Retinal pigment epithelial cell (primary cell): ENCODE measurements at regions not wholly inside any gene's neighbourhood (a gene's known extent, or its start where the extent isn't known, plus 50 kb on each side); places are given as distances from the start of the nearest gene placed in this dataset.

Experiments used
- DNase-seq: peaks from one replicate; pipeline ENCODE4 v3.0.0-alpha.2; 2010; ENCODE audit warnings: low read depth
- H3K4me3 ChIP-seq: 2 replicates; pipeline ENCODE4 v1.5.1; 2011; ENCODE audit warnings: mild to moderate bottlenecking, low read length, control low read depth, moderate library complexity
- CTCF ChIP-seq: conservative IDR thresholded peaks from 2 replicates; pipeline ENCODE4 v1.5.1; 2011; ENCODE audit warnings: low read depth, low read length, control low read depth, inconsistent platforms

- H3K4me3 ChIP-seq: no peak overlapping the region
- no peak for TF ChIP-seq CTCF
- DNase-seq: no peak
Observed at GRCh38 chr5:107766439-107766838, 95.7 kb upstream of the EFNA5 start.

GRCh38 chr5:107765805-107766063 is 95.0 kb upstream of the EFNA5 start:
- no peak overlapping the region for H3K4me3 ChIP-seq
- no peak for DNase-seq
- no peak for TF ChIP-seq CTCF

GRCh38 chr5:107764976-107765804 is 94.5 kb upstream of the EFNA5 start:
- DNase-seq: no peak
- no peak for TF ChIP-seq CTCF
- H3K4me3 ChIP-seq: no peak overlapping the region

- H3K4me3 ChIP-seq: no peak overlapping the region
- no peak for TF ChIP-seq CTCF
Observed at GRCh38 chr5:107764282-107764681, 93.5 kb upstream of the EFNA5 start.

DNA sequence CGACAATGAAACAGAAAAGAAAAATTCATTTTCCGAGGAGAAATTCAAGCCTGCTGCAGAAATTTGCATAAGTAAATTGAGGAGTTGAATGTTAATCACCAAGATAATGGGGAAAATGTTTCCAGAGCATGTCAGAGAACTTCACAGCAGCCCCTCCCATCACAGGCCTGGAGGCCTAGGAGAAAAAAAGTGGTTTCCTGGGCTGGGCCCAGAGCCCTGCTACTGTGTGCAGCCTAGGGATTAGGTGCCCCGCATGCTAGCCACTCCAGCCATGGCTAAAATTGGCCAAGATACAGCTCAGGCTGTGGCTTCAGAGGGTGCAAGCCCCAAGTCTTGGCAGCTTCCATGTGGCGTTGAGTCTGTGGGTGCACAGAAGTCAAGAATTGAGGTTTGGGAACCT is 82.7 kb upstream of the EFNA5 start:
- TF ChIP-seq CTCF: no peak
- no peak overlapping the region for H3K4me3 ChIP-seq
- DNase-seq: no peak

More at GRCh38 chr5:107764282-107764681, 93.5 kb upstream of the EFNA5 start:
- DNase-seq: no peak

GRCh38 chr5:107744418-107745330 is 73.9 kb upstream of the EFNA5 start:
- no peak overlapping the region for H3K4me3 ChIP-seq
- no peak for TF ChIP-seq CTCF

More at GRCh38 chr5:107744418-107745330, 73.9 kb upstream of the EFNA5 start:
- no peak for DNase-seq
